Tibial nerve (tissue), 4 donors: ENCODE measurements at regions not wholly inside any gene's neighbourhood (a gene's known extent, or its start where the extent isn't known, plus 50 kb on each side); places are given as distances from the start of the nearest gene placed in this dataset.

Experiments used
- DNase-seq, 2 donors: peaks; one replicate each; pipeline ENCODE4 v3.0.0-alpha.2; 2019; ENCODE audit warnings: low spot score in 2 of 2
- H3K27ac ChIP-seq, 4 donors: fragments of 200-600 bp; sonication (generic) in 3 of 4; one replicate each; pipeline ENCODE4 v1.5.1; 2017 to 2019; ENCODE audit warnings: mild to moderate bottlenecking in 1 of 4
- H3K27me3 ChIP-seq, 2 donors: fragments of 200-600 bp; sonication (generic) in 1 of 2; one replicate each; pipeline versions ENCODE4 v1.5.1 to v1.6.0; 2017 to 2019
- H3K36me3 ChIP-seq, 3 donors: fragments of 200-600 bp; sonication (generic); one replicate each; pipeline ENCODE4 v1.5.1; 2018 to 2019
- H3K4me1 ChIP-seq, 4 donors: fragments of 200-600 bp; sonication (generic) in 3 of 4; one replicate each; pipeline ENCODE4 v1.5.1; 2017 to 2019
- H3K4me3 ChIP-seq, 4 donors: fragments of 200-600 bp; sonication (generic) in 3 of 4; one replicate each; pipeline ENCODE4 v1.5.1; 2017 to 2019; ENCODE audit warnings: mild to moderate bottlenecking in 1 of 4, moderate library complexity in 1 of 4
- H3K9me3 ChIP-seq, 4 donors: fragments of 200-600 bp; sonication (generic) in 3 of 4; one replicate each; pipeline ENCODE4 v1.5.1; 2017 to 2019
- EP300 ChIP-seq, 2 donors: sonication (generic); formaldehyde crosslinking; IDR thresholded peaks; one replicate each; pipeline ENCODE4 v1.6.1; 2017; ENCODE audit warnings: antibody characterized with exemption in 2 of 2, mild to moderate bottlenecking in 1 of 2
- POLR2A ChIP-seq, 2 donors: fragments of 450-650 bp; IDR thresholded peaks; one replicate each; pipeline ENCODE4 v1.6.1; 2017; ENCODE audit warnings: antibody characterized with exemption in 2 of 2, mild to moderate bottlenecking in 2 of 2, moderate library complexity in 2 of 2
- WGBS, 2 donors: methylation state at CpG; one replicate each; pipeline ENCODE4 v1.1.5; 2018; 5-methylcytosine and 5-hydroxymethylcytosine counted together
- TF ChIP-seq, protein P1 (sequence below), 5 experiments: fragments of 200-600 bp in 3 of 5; fragments of 450-650 bp in 2 of 5; sonication (generic) in 3 of 5; IDR thresholded peaks; one replicate each; pipeline ENCODE4 v1.5.1; 2016 to 2019; ENCODE audit warnings: antibody characterized with exemption in 5 of 5, mild to moderate bottlenecking in 3 of 5, moderate library complexity in 2 of 5

DNA sequence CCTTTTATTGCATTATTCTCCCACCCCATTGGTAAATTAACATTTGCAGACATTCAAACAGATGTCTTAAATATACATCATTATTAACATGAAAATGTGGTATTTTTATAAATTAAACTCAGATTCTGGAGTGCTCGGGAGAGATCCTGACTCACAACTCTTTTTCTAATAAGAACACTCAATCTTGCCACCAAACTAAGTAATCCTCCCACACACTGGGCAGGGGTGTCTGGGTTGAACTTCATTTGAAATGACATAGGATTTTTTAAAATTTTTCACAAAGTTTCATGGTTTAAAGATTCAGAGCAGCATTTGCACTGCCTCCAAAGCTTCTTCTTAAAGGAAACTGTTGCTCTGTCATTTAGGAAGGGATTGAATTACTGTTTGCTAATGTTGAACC, 754.3 kb downstream of the MECOM start:
- TF ChIP-seq, protein P1, sequence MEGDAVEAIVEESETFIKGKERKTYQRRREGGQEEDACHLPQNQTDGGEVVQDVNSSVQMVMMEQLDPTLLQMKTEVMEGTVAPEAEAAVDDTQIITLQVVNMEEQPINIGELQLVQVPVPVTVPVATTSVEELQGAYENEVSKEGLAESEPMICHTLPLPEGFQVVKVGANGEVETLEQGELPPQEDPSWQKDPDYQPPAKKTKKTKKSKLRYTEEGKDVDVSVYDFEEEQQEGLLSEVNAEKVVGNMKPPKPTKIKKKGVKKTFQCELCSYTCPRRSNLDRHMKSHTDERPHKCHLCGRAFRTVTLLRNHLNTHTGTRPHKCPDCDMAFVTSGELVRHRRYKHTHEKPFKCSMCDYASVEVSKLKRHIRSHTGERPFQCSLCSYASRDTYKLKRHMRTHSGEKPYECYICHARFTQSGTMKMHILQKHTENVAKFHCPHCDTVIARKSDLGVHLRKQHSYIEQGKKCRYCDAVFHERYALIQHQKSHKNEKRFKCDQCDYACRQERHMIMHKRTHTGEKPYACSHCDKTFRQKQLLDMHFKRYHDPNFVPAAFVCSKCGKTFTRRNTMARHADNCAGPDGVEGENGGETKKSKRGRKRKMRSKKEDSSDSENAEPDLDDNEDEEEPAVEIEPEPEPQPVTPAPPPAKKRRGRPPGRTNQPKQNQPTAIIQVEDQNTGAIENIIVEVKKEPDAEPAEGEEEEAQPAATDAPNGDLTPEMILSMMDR (IDR thresholded peaks at IDR 0.05), result no peak
- TF ChIP-seq EP300 (IDR thresholded peaks at IDR 0.05), result no peak
- TF ChIP-seq POLR2A (IDR thresholded peaks at IDR 0.05), result no peak
- Histone ChIP-seq H3K36me3 (no peaks in the 10 kb centered on the region), H3K27me3 (no peaks in the 10 kb centered on the region), H3K4me1 (no peaks in the 10 kb centered on the region), H3K9me3 (no peaks in the 10 kb centered on the region), H3K4me3 (no peak overlapping the region), H3K27ac (no peak overlapping the region)
- DNase-seq, result no peak
- WGBS, 2 donors, result 65 to 69% methylated on average over 1 of the region's 1 CpG

DNA sequence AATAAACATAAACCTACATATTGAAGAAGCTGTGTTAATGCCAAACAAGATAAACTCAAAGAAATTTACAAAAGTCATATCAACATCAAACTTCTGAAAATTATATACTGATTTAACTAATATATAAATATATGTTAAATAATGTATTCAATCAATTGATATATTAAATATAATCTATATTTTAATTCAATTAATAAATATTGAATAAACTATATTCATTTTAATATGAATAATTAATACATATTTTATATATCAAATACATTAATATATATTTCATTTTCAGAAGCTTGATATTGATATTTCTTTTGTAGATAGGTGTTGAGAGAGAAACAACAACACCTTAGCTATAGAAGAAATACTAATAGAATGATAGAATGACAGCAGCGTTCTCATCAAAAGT, 768.1 kb downstream of the MECOM start:
- no peak for DNase-seq
- Histone ChIP-seq H3K9me3 (peaks cover 0 to 11% (median 0%) of the 10 kb centered on the region in 4 donors), H3K4me3 (no peak overlapping the region), H3K27me3 (no peaks in the 10 kb centered on the region), H3K36me3 (no peaks in the 10 kb centered on the region), H3K4me1 (no peaks in the 10 kb centered on the region), H3K27ac (no peak overlapping the region)
- WGBS, 2 donors, result 92 to 100% methylated on average over 1 of the region's 1 CpG
- no peak for TF ChIP-seq EP300 (IDR thresholded peaks at IDR 0.05)
- TF ChIP-seq POLR2A (IDR thresholded peaks at IDR 0.05), result no peak
- TF ChIP-seq, protein P1 (IDR thresholded peaks at IDR 0.05), result no peak

DNA sequence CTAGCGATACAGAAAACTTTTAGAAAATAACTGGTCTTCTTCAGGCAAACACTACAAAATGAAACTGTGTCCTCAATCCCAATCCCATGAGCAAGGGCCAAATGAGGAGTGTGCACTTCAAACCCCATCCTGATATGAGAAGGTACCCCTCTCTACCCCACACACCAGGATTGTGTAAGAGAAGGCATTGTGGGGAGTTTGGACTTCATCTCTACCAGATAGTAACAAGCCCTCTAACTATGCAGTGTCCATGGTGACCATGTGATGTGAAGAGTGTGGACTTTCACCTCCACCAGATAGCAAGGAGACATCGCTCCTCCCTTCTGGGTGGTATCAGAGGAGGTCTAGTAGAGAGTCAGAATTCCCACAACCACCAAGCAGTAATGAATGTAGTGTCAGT, 769.3 kb downstream of the MECOM start:
- TF ChIP-seq POLR2A (IDR thresholded peaks at IDR 0.05) (no peak), EP300 (IDR thresholded peaks at IDR 0.05) (no peak)
- TF ChIP-seq, protein P1 (IDR thresholded peaks at IDR 0.05), result no peak
- H3K27me3 ChIP-seq, result no peaks in the 10 kb centered on the region
- no peaks in the 10 kb centered on the region for H3K4me1 ChIP-seq
- 92 to 96% methylated on average over 2 of the region's 2 CpGs for WGBS, 2 donors
- H3K36me3 ChIP-seq, result no peaks in the 10 kb centered on the region
- H3K4me3 ChIP-seq, result no peak overlapping the region
- H3K9me3 ChIP-seq, result peaks cover 0 to 11% (median 0%) of the 10 kb centered on the region in 4 donors
- DNase-seq, result no peak
- H3K27ac ChIP-seq, result no peak overlapping the region

DNA sequence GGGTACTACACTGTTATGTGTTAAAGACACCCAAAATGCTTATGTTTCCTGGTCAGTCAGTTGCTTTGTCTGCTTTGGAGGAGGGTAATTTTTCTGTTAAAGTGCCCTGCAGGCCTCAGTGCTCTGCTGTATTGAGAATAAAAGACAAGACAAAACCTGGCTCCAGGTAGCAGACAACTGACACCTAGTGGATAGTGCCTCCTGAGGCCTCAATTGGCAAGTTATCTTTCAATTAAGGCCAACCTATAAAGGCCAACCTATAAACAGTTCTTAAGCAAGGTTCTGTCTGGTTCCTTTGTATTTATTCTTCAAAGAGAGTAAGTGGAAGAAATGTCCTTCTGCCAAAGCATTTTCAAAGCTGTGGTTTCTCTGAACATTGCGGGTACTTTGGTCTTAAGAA, 773.8 kb downstream of the MECOM start:
- Histone ChIP-seq H3K9me3 (peaks cover 0 to 6% (median 0%) of the 10 kb centered on the region in 4 donors), H3K4me3 (no peak overlapping the region), H3K27me3 (no peaks in the 10 kb centered on the region), H3K4me1 (peaks cover 0 to 4% (median 0%) of the 10 kb centered on the region in 4 donors), H3K27ac (no peak overlapping the region), H3K36me3 (no peaks in the 10 kb centered on the region)
- DNase-seq, result no peak
- no peak for TF ChIP-seq POLR2A (IDR thresholded peaks at IDR 0.05)
- TF ChIP-seq EP300 (IDR thresholded peaks at IDR 0.05), result no peak
- TF ChIP-seq, protein P1 (IDR thresholded peaks at IDR 0.05), result no peak
- WGBS, 2 donors, result 62 to 80% methylated on average over 1 of the region's 1 CpG

DNA sequence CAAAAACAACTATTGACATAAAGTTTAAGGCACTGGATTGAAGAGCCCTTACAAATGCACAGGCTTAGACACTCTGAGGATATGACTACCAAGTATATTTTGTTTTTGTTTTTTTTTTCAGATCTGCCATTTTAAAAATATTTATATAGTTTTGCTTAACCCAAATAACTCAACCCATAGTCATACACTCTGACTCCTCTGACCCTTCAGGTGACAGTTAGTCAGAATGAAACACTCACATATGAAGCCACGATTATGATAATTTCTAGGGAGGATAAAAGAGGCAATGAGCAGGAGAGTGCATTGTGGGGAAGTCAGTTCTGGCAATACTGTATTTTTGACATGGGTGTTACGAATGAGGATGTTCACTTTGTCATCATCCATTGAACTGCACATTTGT, 774.7 kb downstream of the MECOM start:
- no peak for DNase-seq
- no peaks in the 10 kb centered on the region for H3K9me3 ChIP-seq
- TF ChIP-seq EP300 (IDR thresholded peaks at IDR 0.05) (no peak), POLR2A (IDR thresholded peaks at IDR 0.05) (no peak)
- TF ChIP-seq, protein P1 (IDR thresholded peaks at IDR 0.05), result no peak
- no peaks in the 10 kb centered on the region for H3K27me3 ChIP-seq
- WGBS, 2 donors, result 86 to 88% methylated on average over 2 of the region's 2 CpGs
- H3K4me1 ChIP-seq, result peaks cover 0 to 11% (median 0%) of the 10 kb centered on the region in 4 donors
- no peak overlapping the region for H3K4me3 ChIP-seq
- H3K27ac ChIP-seq, result no peak overlapping the region
- H3K36me3 ChIP-seq, result no peaks in the 10 kb centered on the region
